Glutamatergic neuron (in vitro differentiated cells): ENCODE measurements at regions not wholly inside any gene's neighbourhood (a gene's known extent, or its start where the extent isn't known, plus 50 kb on each side); places are given as distances from the start of the nearest gene placed in this dataset.

Experiments
- DNase-seq: peaks from one replicate; pipeline ENCODE4 v3.0.0; 2022
- H3K27ac Mint-ChIP-seq: one replicate; pipeline ENCODE4 v1.8.0; 2020; ENCODE audit warnings: mild to moderate bottlenecking, mixed read lengths, inconsistent platforms; ENCODE audit not compliant: unreplicated experiment
- H3K27me3 Mint-ChIP-seq: one replicate; pipeline ENCODE4 v1.8.0; 2020; ENCODE audit warnings: mild to moderate bottlenecking, moderate library complexity, mixed read lengths, inconsistent platforms; ENCODE audit not compliant: unreplicated experiment
- H3K36me3 Mint-ChIP-seq: one replicate; pipeline ENCODE4 v1.8.0; 2020; ENCODE audit warnings: mild to moderate bottlenecking, mixed read lengths, inconsistent platforms; ENCODE audit not compliant: unreplicated experiment
- H3K4me1 Mint-ChIP-seq: one replicate; pipeline ENCODE4 v1.8.0; 2020; ENCODE audit warnings: mild to moderate bottlenecking, low read depth, mixed read lengths, inconsistent platforms; ENCODE audit not compliant: unreplicated experiment
- H3K4me3 Mint-ChIP-seq: one replicate; pipeline ENCODE4 v1.8.0; 2020; ENCODE audit warnings: mild to moderate bottlenecking, mixed read lengths, inconsistent platforms; ENCODE audit not compliant: unreplicated experiment
- H3K9me3 Mint-ChIP-seq: one replicate; pipeline ENCODE4 v1.8.0; 2020; ENCODE audit warnings: mild to moderate bottlenecking, moderate library complexity, mixed read lengths, inconsistent platforms; ENCODE audit not compliant: unreplicated experiment
- TF ChIP-seq, protein P1 (sequence below): fragments of 200-600 bp; sonication (generic); IDR thresholded peaks from one replicate; pipeline ENCODE4 v1.5.0; 2021; ENCODE audit not compliant: partially characterized antibody, unreplicated experiment

- Mint-ChIP-seq H3K36me3 (no peaks in the 10 kb centered on the region), H3K4me1 (no peaks in the 10 kb centered on the region), H3K4me3 (no peak overlapping the region), H3K27me3 (peaks cover 5% of the 10 kb centered on the region), H3K9me3 (peaks cover 3% of the 10 kb centered on the region), H3K27ac (no peak overlapping the region)
- DNase-seq: no peak
- TF ChIP-seq, protein P1, sequence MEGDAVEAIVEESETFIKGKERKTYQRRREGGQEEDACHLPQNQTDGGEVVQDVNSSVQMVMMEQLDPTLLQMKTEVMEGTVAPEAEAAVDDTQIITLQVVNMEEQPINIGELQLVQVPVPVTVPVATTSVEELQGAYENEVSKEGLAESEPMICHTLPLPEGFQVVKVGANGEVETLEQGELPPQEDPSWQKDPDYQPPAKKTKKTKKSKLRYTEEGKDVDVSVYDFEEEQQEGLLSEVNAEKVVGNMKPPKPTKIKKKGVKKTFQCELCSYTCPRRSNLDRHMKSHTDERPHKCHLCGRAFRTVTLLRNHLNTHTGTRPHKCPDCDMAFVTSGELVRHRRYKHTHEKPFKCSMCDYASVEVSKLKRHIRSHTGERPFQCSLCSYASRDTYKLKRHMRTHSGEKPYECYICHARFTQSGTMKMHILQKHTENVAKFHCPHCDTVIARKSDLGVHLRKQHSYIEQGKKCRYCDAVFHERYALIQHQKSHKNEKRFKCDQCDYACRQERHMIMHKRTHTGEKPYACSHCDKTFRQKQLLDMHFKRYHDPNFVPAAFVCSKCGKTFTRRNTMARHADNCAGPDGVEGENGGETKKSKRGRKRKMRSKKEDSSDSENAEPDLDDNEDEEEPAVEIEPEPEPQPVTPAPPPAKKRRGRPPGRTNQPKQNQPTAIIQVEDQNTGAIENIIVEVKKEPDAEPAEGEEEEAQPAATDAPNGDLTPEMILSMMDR: no peak
Measured at GRCh38 chr12:118866346-118866745, 115.0 kb upstream of the SRRM4 start.

DNA sequence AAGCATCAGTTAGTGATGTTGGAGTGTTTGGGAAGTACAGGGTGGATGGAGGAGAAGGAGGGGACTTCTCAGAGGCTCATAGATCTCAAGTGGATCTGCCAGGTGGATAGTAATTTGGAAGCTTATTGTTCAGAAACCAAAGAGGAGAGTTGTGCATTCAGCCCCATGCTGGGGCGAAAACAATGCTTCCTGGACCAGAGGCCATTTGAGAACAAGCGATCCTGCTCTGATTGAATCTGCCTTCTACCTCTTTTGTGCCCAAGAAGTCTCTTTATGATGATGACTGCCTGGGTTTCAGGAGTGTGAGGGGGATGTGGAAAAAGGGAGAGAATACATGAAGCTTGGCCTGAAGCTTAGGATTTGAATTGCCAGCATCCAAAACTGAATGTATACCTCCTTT lies 110.8 kb upstream of the SRRM4 start:
- H3K9me3 Mint-ChIP-seq: no peaks in the 10 kb centered on the region
- no peak overlapping the region for H3K27ac Mint-ChIP-seq

GRCh38 chr12:118874698-118875548 lies 106.4 kb upstream of the SRRM4 start:
- H3K27me3 Mint-ChIP-seq: no peaks in the 10 kb centered on the region
- H3K9me3 Mint-ChIP-seq: peaks cover 2% of the 10 kb centered on the region
- no peak overlapping the region for H3K4me3 Mint-ChIP-seq
- TF ChIP-seq, protein P1: no peak
- no peak overlapping the region for H3K27ac Mint-ChIP-seq
- DNase-seq: peak; percentile 23
- no peaks in the 10 kb centered on the region for H3K36me3 Mint-ChIP-seq
- H3K4me1 Mint-ChIP-seq: peaks cover 4% of the 10 kb centered on the region

More for the DNA sequence above, 110.8 kb upstream of the SRRM4 start:
- no peak for DNase-seq
- H3K27me3 Mint-ChIP-seq: peaks cover 2% of the 10 kb centered on the region
- H3K36me3 Mint-ChIP-seq: no peaks in the 10 kb centered on the region
- H3K4me3 Mint-ChIP-seq: no peak overlapping the region
- peaks cover 4% of the 10 kb centered on the region for H3K4me1 Mint-ChIP-seq
- TF ChIP-seq, protein P1: no peak

GRCh38 chr12:118880720-118881493 lies 100.4 kb upstream of the SRRM4 start:
- H3K36me3 Mint-ChIP-seq: no peaks in the 10 kb centered on the region
- H3K27me3 Mint-ChIP-seq: peaks cover 1% of the 10 kb centered on the region
- peaks cover 6% of the 10 kb centered on the region for H3K9me3 Mint-ChIP-seq
- peak overlapping the region; percentile 92 for H3K27ac Mint-ChIP-seq
- H3K4me3 Mint-ChIP-seq: peak overlapping the region; percentile 50
- peaks cover 17% of the 10 kb centered on the region for H3K4me1 Mint-ChIP-seq
- peak; percentile 49 for DNase-seq
- TF ChIP-seq, protein P1: peak; percentile 21
